22Rv1 (cell line): ENCODE measurements at regions not wholly inside any gene's neighbourhood (a gene's known extent, or its start where the extent isn't known, plus 50 kb on each side); places are given as distances from the start of the nearest gene placed in this dataset.

ENCODE experiments used
- H3K27ac ChIP-seq: fragments of 450-650 bp; 2 replicates; pipeline ENCODE4 v1.5.1; 2017
- ZFX ChIP-seq: fragments of 450-650 bp; IDR thresholded peaks from 2 replicates; pipeline ENCODE4 v1.6.1; 2017; ENCODE audit warnings: antibody characterized with exemption, borderline replicate concordance
- TF ChIP-seq, protein P1 (sequence below): fragments of 450-650 bp; IDR thresholded peaks from 2 replicates; pipeline ENCODE4 v1.5.1; 2017; ENCODE audit warnings: mild to moderate bottlenecking

DNA sequence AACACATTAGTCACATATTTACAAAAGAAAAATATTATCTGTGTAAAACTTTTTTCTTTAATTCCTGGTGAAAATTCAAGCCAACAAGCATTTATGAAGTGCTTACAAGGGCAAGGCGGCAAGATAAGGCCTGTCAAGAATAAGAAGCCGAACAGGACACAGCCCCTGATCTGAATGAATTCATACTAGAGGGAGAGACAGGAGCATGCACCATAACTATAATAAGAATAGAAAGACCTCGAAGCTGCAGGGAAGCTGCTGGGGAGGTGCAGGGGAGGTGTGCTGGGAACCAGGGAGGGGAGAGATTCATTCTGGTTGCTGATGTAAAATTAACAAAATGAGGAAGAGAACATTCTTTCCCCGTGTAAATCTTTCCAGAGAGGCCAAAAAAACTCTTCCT is 60.5 kb upstream of the TARDBP start:
- TF ChIP-seq ZFX, result no peak
- TF ChIP-seq, protein P1, sequence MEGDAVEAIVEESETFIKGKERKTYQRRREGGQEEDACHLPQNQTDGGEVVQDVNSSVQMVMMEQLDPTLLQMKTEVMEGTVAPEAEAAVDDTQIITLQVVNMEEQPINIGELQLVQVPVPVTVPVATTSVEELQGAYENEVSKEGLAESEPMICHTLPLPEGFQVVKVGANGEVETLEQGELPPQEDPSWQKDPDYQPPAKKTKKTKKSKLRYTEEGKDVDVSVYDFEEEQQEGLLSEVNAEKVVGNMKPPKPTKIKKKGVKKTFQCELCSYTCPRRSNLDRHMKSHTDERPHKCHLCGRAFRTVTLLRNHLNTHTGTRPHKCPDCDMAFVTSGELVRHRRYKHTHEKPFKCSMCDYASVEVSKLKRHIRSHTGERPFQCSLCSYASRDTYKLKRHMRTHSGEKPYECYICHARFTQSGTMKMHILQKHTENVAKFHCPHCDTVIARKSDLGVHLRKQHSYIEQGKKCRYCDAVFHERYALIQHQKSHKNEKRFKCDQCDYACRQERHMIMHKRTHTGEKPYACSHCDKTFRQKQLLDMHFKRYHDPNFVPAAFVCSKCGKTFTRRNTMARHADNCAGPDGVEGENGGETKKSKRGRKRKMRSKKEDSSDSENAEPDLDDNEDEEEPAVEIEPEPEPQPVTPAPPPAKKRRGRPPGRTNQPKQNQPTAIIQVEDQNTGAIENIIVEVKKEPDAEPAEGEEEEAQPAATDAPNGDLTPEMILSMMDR, result no peak
- no peak overlapping the region for H3K27ac ChIP-seq

DNA sequence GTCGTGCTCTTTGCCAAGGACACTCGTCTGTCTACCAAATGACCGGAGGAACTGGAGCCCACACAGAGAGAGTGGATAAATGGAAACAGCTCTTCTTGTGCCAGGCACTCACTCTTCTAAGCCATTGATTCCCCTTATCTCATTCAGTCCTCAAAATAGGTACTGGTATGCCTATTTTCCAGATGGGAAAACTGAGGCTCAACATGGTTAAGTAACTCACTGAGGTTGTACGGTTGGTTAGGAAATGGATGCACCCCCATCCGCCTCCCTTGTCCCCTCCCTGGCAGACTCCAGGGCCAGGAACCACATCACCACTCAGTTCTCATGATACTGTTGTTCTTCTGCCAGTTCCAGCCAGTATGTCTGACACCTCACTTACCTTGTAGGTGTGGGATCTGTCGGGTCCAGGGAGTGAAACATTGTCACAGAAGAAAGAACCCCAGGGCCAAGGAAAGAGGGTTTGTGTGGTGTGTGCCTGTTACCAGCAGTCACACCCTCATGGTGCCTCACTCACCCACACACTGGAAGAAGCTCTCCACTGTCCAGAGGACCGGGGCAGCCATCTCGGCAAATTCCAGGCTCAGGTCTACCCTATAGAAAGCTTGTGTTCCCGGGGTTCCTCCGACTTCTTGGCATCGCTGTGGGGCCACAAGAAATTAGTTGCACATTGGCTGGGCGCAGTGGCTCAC is 58.8 kb upstream of the TARDBP start:
- H3K27ac ChIP-seq, result no peak overlapping the region
- TF ChIP-seq ZFX, result no peak
- TF ChIP-seq, protein P1, result no peak

DNA sequence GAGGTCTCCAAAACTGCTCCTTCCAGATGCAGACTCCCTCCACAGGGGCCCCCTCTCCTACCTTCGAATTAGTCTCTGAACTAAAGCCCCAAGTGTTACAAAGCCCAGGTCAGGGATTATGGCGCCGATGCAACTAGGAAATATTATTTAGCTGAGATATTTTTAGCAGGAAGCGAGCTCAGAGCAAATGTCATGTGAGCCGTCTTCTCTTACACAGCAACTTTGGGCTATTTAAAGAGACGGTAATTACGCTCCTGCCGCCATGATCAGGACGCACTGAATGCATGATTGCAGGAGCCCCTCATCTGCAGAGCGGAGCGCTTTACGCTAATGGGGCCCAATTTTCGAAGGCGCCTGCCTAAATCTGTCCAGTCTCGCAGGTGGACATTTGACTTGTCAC is 55.3 kb upstream of the TARDBP start:
- H3K27ac ChIP-seq, result no peak overlapping the region
- TF ChIP-seq, protein P1, result no peak
- TF ChIP-seq ZFX, result no peak

DNA sequence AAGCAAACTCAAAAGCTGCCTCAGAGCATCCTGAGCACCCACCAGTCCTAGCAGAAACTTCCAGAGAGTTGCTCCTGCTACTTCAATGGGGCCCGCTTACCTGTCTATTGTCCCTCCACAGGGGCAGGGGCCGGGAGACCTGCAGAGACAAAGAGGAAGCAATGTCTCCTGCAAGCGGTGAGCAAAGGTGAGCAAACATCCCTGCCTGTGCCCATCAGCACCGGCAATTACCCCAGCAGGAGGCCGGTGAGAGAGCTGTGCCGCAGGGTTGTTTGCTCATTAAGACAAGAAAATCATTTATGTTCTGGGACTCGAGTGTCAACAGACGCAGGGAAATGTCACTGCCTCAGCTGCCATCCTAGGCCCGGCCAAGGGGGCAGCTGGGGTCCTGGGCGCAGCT is 53.8 kb upstream of the TARDBP start:
- peak overlapping the region; percentile 78 for H3K27ac ChIP-seq
- TF ChIP-seq ZFX, result no peak
- TF ChIP-seq, protein P1, result no peak

DNA sequence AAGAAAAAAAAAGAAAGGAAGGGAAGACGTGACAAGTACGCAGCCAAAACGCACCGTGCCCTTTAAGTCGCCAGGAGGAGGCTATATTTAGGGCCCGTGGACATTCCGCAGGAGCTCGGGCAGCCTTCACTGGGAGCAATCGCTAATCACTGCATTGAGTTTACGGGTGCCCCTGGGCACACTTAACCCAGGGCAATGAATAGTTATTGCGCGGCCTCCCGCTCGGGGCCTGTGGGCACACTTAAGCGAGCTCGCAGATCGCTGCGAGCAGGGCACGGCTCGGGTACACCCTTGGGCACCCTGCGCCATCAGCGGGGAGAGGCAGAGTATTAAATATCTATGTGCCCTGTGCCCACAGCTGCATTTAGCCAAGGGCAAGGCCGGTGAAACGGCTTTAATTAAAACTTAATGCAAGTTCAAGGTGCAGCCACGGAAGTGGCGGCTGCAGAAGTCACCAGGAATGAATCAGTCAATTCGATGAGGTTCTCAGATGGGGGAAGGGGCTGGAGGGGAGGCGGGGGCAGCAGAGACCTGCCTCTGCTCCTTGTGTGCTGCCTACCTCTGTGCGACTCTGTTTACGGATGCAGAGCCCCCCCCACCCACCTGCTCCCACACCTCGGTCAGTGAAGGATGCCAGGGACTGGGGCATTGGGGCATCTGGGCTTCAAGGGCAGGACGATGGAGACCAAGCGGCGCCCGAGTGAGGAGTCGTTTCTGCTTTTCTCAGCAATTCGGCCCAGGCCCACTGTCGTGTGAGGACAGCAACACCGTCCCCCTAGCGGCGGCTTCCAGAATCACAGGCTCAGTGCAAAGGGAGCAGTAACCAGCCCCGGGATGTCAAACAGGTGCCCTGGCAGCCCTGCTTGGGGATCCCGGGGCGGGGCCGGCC is 51.8 kb upstream of the TARDBP start:
- TF ChIP-seq, protein P1, result peak; percentile 93
- TF ChIP-seq ZFX, result no peak

DNA sequence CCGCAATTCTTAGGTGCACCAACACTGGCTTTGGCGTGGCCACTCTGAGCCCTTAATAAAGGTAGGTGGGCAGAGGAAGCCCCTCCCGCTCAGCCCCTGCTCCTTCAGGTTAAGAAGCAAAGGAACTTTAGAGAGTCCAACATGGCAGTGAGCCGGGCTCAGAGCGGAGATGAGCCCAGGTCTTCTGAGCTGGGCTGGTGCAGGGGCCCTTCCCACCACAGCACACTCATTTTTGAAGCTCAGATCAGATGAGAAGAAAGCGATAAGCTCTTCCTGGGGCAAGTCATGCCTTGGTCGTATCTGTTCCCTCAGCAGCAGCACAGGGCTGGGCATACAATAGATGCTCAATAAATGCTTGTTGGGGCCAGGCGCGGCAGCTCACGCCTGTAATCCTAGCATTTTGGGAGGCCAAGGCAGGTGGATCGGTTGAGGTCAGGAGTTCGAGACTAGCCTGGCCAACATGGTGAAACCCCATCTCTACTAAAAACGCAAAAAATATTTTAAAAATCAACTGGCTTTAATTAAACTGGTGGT is 51.1 kb upstream of the TARDBP start:
- TF ChIP-seq, protein P1, result peak; percentile 71
- no peak for TF ChIP-seq ZFX
- peak overlapping the region; percentile 78; the same call in 1 of the 2 replicates for H3K27ac ChIP-seq

More for the DNA sequence above, 51.8 kb upstream of the TARDBP start:
- peak overlapping the region; percentile 78 for H3K27ac ChIP-seq
